Right kidney (tissue), 1 donor: ENCODE measurements at regions not wholly inside any gene's neighbourhood (a gene's known extent, or its start where the extent isn't known, plus 50 kb on each side); places are given as distances from the start of the nearest gene placed in this dataset.

ENCODE experiments used
- DNase-seq: peaks from one replicate; pipeline ENCODE4 v3.0.0-alpha.2; 2016

DNA sequence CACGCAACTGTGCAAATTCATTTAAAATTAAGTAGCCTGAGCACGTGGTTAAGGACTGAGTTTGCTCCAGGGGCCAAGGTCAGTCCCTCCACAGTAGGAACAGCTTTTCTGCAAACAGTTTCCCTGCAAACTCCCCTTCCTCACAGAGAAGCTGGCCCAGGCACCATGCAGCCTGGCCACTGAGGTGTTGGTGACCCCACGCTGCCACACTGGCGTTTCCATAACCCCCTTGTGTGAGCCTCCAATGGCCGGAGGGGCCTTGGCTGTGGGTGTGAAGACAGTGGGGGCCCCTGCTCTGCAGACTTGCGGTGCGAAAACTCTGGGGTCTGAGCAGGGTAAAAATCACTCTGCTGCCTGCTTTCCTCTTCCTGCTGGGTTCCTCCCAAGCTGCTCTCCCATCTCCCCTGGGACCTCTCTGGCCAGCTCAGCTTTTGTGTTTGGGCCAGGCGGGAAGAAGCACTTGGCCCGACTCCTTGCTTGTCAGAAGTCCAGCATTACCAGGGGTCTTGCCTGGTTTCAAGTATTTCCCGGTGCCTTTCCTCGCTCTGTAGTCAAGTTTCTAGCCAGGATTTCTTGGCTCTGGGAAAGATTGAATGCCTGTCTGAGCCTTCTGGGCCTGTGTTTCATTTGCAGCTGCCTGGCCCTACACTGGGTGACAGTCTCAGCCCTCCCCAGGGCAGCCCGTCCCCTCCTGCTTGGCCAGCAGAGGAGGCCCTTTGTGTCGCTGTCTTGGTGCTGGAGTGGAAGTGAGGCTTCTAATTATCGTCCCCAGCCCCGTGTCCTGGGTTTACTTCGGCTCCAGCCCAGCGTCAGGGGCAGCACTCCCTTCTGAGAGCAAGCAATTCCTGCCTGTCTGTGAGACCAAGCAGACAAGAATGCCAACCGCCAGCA is 131.4 kb upstream of the SLC1A4 start:
- DNase-seq, result peak; percentile 38

DNA sequence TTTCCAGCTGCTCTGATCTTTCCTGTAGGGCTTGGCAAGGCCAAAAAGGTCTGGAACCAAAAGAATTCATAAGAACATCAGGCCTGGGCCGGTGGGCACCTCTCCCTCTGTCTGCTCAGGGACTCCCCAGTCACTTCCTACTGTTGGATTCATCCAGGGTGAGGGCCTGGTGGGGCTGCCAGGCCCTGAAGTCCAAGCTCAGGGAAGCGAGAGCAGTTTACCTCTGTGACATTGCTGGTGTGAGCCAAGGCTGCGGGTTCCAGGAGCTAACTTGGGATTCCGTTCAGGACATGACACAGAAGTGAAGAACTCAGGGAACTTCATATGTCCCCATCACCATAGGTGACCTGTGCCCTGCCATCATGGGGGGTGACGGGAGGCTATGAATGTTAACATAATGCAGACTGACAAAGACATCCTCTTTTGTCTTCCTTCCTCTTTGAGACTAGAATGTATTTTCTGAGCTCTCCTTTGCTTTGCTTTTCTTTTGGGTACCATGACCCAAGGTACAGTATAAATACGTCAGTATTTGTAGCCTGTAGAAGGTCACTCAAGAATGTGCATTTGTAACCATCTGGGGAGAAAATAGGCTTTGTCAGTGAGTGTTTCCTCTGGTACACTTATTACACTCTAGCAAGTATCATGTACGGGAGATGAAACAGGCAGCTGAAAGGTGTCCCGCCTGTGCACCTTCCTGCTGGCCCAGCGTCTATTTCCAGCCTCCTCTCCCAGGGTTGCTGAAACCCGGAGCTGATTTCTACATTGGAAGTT is 130.5 kb upstream of the SLC1A4 start:
- DNase-seq, result no peak

GRCh38 chr2:64859312-64860212 is 129.6 kb upstream of the SLC1A4 start:
- peak; percentile 76 for DNase-seq

DNA sequence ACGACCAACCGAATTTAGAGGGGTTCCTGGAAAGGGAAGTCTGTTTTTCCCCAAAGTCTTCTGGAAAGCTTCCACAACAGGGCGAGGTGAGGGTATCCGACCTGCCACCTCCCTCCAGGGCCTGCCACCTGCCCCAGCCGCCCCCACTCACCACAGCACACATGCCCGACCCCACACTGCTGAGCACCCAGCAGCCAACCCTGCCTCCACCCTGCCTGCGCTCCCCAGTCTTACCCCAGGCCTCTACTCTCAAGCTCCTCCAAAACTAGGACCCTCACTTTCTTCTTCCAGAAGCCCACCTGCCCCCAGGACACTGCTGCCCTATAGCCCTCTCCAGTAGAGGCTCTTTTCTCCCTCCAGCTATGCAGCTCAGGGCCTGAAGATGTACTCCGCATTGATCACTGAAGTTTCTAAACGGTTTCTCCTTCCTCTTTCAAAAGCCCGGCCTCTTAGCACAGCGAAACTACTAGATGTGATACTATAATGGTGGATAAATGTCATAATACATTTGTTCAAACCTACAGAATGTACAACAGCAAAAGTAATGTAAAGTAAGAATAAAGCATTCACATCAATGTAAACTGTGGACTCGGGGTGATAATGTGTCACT is 128.8 kb upstream of the SLC1A4 start:
- no peak for DNase-seq

- DNase-seq, result no peak
These were observed 128.3 kb upstream of the SLC1A4 start for GRCh38 chr2:64860936-64861335.

DNA sequence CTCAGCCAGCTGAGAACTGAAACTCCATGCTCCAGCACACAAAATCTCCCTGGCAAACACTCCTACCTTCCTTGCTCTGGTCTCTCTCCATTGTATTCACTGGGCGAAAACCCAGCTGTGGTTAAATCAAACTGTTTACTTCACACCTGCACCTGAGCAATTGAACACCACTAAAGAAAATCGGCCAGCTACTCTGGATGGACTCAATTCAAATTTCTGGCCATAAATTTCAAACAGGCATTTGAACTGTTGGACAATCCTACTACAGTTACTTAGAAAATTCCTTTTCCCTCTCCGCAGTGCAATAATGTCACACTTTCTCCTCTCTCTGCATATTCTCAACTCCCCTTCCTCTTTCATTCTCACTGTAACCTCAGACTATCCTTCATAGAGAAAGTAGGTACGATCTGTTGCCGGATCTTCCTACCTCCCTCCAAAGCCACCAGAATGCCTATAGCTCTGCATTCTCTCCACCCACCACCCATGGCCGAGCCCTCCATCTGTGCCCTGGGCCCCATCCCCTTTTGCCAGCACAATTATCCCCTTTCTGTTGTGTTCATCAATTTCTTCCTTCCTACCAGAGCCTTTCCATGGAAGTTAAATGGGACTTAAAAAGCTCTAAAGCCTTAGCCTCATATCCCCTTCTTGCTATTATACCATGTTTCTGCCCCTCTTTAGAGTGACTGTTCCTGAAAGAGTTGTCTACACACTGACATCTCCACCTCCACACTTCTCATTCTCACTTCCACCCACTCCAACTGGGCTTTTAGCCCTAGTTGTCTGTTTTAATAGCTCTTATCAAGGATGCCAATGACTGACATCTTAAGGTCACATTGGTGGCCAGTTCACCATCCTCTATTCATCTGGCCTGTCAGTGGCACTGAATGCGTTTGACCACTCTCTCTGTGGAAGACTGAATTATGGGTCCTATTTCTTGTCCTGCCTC is 127.5 kb upstream of the SLC1A4 start:
- DNase-seq, result no peak

GRCh38 chr2:64862623-64863022 is 126.6 kb upstream of the SLC1A4 start:
- DNase-seq, result no peak

GRCh38 chr2:64863097-64863820 is 125.9 kb upstream of the SLC1A4 start:
- no peak for DNase-seq

GRCh38 chr2:64865073-64865830 is 123.9 kb upstream of the SLC1A4 start:
- peak; percentile 91 for DNase-seq

- no peak for DNase-seq
These were observed 123.3 kb upstream of the SLC1A4 start for GRCh38 chr2:64865831-64866345.

DNA sequence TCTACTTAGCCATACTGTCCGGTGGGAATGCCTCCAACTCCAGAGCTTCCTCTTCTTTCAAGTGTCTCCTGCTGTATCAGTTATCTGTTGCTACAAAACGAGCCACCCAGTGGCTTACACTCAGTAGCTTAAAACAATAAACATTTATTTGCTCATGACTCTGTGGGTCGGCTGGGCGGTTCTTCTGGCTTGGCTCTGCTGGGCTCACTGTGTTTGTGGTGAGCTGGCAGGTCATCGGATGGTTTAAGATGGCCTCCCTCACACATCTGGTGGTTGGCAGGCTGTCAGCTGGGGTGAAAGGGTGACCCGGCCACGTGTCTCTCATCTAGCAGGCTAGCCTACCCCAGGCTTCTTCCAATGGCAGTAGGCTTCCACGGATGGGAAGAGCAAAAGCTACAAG is 122.4 kb upstream of the SLC1A4 start:
- no peak for DNase-seq

DNA sequence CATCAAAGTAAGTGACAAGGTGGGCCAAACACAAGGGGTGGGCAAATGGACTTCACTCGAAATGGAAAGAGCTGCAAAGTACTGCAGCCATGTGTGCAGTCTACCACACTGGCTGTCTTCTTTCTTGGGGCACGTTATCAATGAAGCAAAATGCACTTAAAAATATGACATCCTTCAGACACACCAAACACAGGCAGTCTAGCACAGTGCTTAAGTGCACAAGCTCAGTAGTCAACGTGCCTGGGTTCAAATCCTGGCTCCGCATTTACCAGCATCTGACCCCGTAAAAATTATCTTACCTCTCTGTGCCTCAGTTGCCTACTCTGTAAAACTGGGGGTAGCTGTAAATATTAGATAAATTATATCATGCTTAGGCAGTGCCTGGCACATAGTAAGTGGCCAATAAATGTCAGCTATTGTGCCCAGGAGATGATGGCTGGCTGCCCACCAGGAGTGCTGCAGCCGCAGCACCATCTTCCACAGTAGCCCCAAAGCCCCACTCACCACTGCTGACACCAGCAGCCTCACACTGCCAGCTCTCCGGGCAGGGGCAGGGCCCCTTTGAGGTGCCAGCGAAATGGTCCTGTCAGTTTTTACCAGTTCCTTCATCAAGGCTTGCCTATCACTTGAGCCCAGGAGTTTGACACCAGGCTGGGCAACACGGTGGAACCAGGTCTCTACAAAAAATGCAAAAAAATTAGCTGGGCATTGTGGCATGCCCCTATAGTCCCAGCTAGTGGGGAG is 121.8 kb upstream of the SLC1A4 start:
- DNase-seq, result no peak

DNA sequence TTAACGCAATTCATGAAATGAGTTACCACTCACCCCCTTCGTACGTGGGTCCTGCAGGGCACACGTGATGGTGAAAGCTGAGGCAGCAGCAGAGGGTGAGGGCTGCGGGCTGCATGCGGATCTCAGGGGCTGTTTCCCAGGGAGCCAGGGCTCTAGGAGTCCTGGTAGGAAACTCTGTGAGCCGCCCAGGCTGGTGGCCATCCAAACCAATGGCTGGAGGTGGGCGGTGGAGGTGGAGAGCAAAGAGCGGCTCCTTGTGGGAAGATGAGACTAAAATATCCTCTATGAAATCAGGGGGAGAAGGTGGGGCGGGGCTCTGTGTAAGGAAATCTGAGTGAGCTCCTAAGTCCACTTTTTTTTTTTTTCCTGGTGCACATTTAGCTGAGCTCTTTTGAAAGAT is 120.1 kb upstream of the SLC1A4 start:
- no peak for DNase-seq

GRCh38 chr2:64873472-64873924 is 115.7 kb upstream of the SLC1A4 start:
- DNase-seq, result peak; percentile 72

DNA sequence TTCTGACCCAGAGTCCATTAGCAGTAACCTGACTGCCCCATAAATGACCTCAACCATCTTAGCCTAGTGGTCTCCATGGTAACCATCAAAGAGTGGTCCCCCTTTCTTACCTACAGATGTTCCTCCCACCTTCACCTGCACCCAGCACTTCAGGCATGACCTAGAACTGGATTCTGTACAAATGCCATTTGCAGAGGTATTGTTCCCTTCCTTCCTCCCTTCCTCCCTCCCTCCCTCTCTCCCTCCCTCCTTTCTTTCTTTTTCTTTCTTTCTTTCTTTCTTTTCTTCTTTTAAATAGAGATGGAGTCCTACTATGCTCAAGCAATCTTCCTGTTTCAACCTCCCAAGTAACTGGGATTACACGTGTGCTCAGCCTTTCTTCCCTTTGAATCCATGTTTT is 114.6 kb upstream of the SLC1A4 start:
- no peak for DNase-seq

DNA sequence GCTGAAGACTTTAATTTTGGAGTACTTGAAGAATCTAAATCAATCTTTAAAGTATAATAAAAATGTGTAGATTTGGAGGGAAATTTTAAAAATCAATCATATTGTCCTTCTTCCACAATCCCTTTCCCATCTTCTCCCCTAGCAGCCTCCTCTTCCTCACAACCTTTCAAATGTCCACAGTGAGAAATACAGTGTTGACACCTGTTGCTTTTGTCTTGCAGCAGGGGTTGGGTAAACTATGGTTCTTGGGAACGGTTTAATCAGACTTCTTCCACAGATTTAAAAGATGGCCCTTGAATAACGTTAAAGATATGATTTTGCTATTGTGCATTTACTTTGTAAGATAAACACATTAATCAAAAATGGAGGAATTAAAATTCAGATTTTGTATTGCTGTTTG is 113.8 kb upstream of the SLC1A4 start:
- DNase-seq, result no peak

DNA sequence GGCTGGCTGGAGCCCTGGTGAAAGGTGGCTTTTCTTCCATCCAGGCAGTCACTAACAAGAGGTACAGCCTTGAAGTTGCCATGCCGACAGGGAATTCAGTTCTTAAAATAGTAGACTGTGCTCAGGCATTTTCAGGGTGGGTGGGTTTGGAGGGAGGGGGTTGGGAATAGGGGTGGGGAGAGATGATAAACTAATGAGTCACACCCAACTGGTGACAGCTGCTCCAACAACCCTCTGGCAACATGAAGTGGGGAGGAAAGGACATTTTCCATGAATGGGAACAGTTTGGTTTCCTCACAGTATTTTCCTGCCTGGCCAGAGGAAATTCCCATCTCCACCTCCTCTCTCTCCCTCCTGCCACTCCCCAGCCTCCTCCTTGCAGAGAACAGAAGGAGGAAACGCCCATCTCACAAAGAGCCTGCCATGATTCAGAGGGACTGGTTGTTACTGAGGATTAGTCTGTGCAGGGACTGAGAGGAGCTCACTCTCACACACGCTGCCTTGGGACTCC is 113.0 kb upstream of the SLC1A4 start:
- DNase-seq, result no peak

- DNase-seq, result no peak
These were observed 109.5 kb upstream of the SLC1A4 start for GRCh38 chr2:64879745-64880144.
